ENCODE measurements at regions not wholly inside any gene's neighbourhood (a gene's known extent, or its start where the extent isn't known, plus 50 kb on each side); places are given as distances from the start of the nearest gene placed in this dataset.
A peak's percentile ranks its signal among the peaks of the same experiment; 100 is the strongest.

- H3K36me3 ChIP-seq (ENCODE audit: control insufficient read depth, insufficient read depth, low read length) = no peaks in the 10 kb centered on the region
- H3K4me3 ChIP-seq (ENCODE audit: low read depth, low read length) = no peak overlapping the region
- DNase-seq (ENCODE audit: low read depth) = no peak
- no peak for TF ChIP-seq CTCF (IDR thresholded peaks at IDR 0.05; ENCODE audit: insufficient read depth, low read length, poor library complexity, severe bottlenecking)
- no peaks in the 10 kb centered on the region for H3K27me3 ChIP-seq (ENCODE audit: control insufficient read depth, insufficient read depth, low read length)
These were observed 138.3 kb upstream of the ETAA1 start for GRCh38 chr2:67258831-67259230.

GRCh38 chr2:67259556-67260342 lies 137.4 kb upstream of the ETAA1 start:
- Histone ChIP-seq H3K27me3 (ENCODE audit: control insufficient read depth, insufficient read depth, low read length) (no peaks in the 10 kb centered on the region), H3K36me3 (ENCODE audit: control insufficient read depth, insufficient read depth, low read length) (no peaks in the 10 kb centered on the region), H3K4me3 (ENCODE audit: low read depth, low read length) (no peak overlapping the region)
- no peak for TF ChIP-seq CTCF (IDR thresholded peaks at IDR 0.05; ENCODE audit: insufficient read depth, low read length, poor library complexity, severe bottlenecking)
- DNase-seq (ENCODE audit: low read depth) = peak; percentile 65

GRCh38 chr2:67260343-67261277 lies 136.5 kb upstream of the ETAA1 start:
- no peaks in the 10 kb centered on the region for H3K36me3 ChIP-seq (ENCODE audit: control insufficient read depth, insufficient read depth, low read length)
- no peak for TF ChIP-seq CTCF (IDR thresholded peaks at IDR 0.05; ENCODE audit: insufficient read depth, low read length, poor library complexity, severe bottlenecking)
- H3K27me3 ChIP-seq (ENCODE audit: control insufficient read depth, insufficient read depth, low read length) = no peaks in the 10 kb centered on the region
- peak; percentile 91 for DNase-seq (ENCODE audit: low read depth)
- H3K4me3 ChIP-seq (ENCODE audit: low read depth, low read length) = no peak overlapping the region

GRCh38 chr2:67267241-67267640 lies 129.9 kb upstream of the ETAA1 start:
- no peaks in the 10 kb centered on the region for H3K36me3 ChIP-seq (ENCODE audit: control insufficient read depth, insufficient read depth, low read length)
- no peak overlapping the region for H3K4me3 ChIP-seq (ENCODE audit: low read depth, low read length)
- no peak for TF ChIP-seq CTCF (IDR thresholded peaks at IDR 0.05; ENCODE audit: insufficient read depth, low read length, poor library complexity, severe bottlenecking)
- no peaks in the 10 kb centered on the region for H3K27me3 ChIP-seq (ENCODE audit: control insufficient read depth, insufficient read depth, low read length)
- no peak for DNase-seq (ENCODE audit: low read depth)

- H3K27me3 ChIP-seq (ENCODE audit: control insufficient read depth, insufficient read depth, low read length) = no peaks in the 10 kb centered on the region
- TF ChIP-seq CTCF (IDR thresholded peaks at IDR 0.05; ENCODE audit: insufficient read depth, low read length, poor library complexity, severe bottlenecking) = no peak
These were observed 128.3 kb upstream of the ETAA1 start for GRCh38 chr2:67268797-67269196.

More at GRCh38 chr2:67268797-67269196, 128.3 kb upstream of the ETAA1 start:
- no peaks in the 10 kb centered on the region for H3K36me3 ChIP-seq (ENCODE audit: control insufficient read depth, insufficient read depth, low read length)
- DNase-seq (ENCODE audit: low read depth) = no peak
- H3K4me3 ChIP-seq (ENCODE audit: low read depth, low read length) = no peak overlapping the region
